HK-2 (cell line): ENCODE measurements at regions not wholly inside any gene's neighbourhood (a gene's known extent, or its start where the extent isn't known, plus 50 kb on each side); places are given as distances from the start of the nearest gene placed in this dataset.

Source experiments
- DNase-seq: peaks from one replicate; pipeline ENCODE4 v3.0.0-alpha.2; 2018; ENCODE audit not compliant: unreplicated experiment

GRCh38 chr4:75110061-75110460 is 177.1 kb downstream of the PARM1 start:
- DNase-seq = no peak

GRCh38 chr4:75107755-75108612 is 175.1 kb downstream of the PARM1 start:
- no peak for DNase-seq

GRCh38 chr4:75102787-75103085 is 169.8 kb downstream of the PARM1 start:
- DNase-seq = no peak

GRCh38 chr4:75101906-75102786 is 169.2 kb downstream of the PARM1 start:
- DNase-seq = no peak
